IMR-90 (cell line): ENCODE measurements at regions not wholly inside any gene's neighbourhood (a gene's known extent, or its start where the extent isn't known, plus 50 kb on each side); places are given as distances from the start of the nearest gene placed in this dataset.

Experiments
- ATAC-seq: fragments of 200-7000 bp; cut with Tn5 transposase; 2 replicates; pipeline ENCODE4 v1.9.1; 2020; ENCODE audit warnings: low read depth, mild to moderate bottlenecking, moderate library complexity
- BruUV-seq: library from RNA; stranded (reverse); fragments of 400-500 nt; replicated peaks from 2 replicates; lab custom pipeline; 2021; lab: Mats Ljungman, UMichigan
- CTCF ChIA-PET: fragments of 300-600 bp; formaldehyde crosslinking; extraction: SDS; loops from one replicate; lab custom pipeline; 2021; ENCODE audit warnings: antibody characterized with exemption; lab: Yijun Ruan, JAX
- POLR2A ChIA-PET: fragments of 300-600 bp; sonication (Branson Sonifier 250); formaldehyde crosslinking; loops from one replicate; lab custom pipeline; 2022; ENCODE audit warnings: antibody characterized with exemption; ENCODE audit not compliant: unreplicated experiment; lab: Charles Lee
- DNase-seq: peaks from one replicate; pipeline ENCODE4 v3.0.0; 2013
- H2AFZ ChIP-seq: replicated peaks from 2 replicates; pipeline ENCODE3; 2013; ENCODE audit warnings: low read length, mild to moderate bottlenecking; ENCODE audit not compliant: poor library complexity
- H2AK5ac ChIP-seq: 2 replicates; pipeline ENCODE4 v1.6.1; 2013; ENCODE audit warnings: low read depth, low read length, inconsistent platforms
- H2AK9ac ChIP-seq: replicated peaks from 2 replicates; pipeline ENCODE3; 2013; ENCODE audit warnings: mild to moderate bottlenecking, low read depth, low read length, moderate library complexity; ENCODE audit not compliant: poor library complexity
- H2BK120ac ChIP-seq: 2 replicates; pipeline ENCODE4 v1.6.1; 2013; ENCODE audit warnings: low read depth, low read length, inconsistent platforms
- H2BK15ac ChIP-seq: 3 replicates; pipeline ENCODE4 v1.6.1; 2013; ENCODE audit warnings: low read depth, low read length, inconsistent platforms
- H2BK20ac ChIP-seq: 2 replicates; pipeline ENCODE4 v1.6.1; 2013; ENCODE audit warnings: low read depth, mild to moderate bottlenecking, inconsistent platforms, low read length, moderate library complexity
- H2BK5ac ChIP-seq: 2 replicates; pipeline ENCODE4 v1.6.1; 2013; ENCODE audit warnings: mild to moderate bottlenecking, low read depth, low read length, inconsistent platforms; ENCODE audit not compliant: poor library complexity, severe bottlenecking
- H3K14ac ChIP-seq: replicated peaks from 2 replicates; pipeline ENCODE4 v1.6.1; 2013; ENCODE audit warnings: low read depth, low read length, inconsistent platforms
- H3K18ac ChIP-seq: 2 replicates; pipeline ENCODE4 v1.6.1; 2013; ENCODE audit warnings: low read depth, low read length, control low read depth
- H3K23ac ChIP-seq: 2 replicates; pipeline ENCODE4 v1.6.1; 2013; ENCODE audit warnings: low read depth, low read length, inconsistent platforms
- H3K27ac ChIP-seq: 2 replicates; pipeline ENCODE4 v1.5.1; 2013; ENCODE audit warnings: mild to moderate bottlenecking, control low read depth, low read length; ENCODE audit not compliant: insufficient read depth
- H3K27me3 ChIP-seq: 2 replicates; pipeline ENCODE4 v1.6.1; 2013; ENCODE audit warnings: low read length; ENCODE audit not compliant: control insufficient read depth, insufficient read depth
- H3K36me3 ChIP-seq: 2 replicates; pipeline ENCODE4 v1.6.1; 2013; ENCODE audit warnings: low read length, mixed read lengths; ENCODE audit not compliant: control insufficient read depth, insufficient read depth
- H3K4ac ChIP-seq: 2 replicates; pipeline ENCODE4 v1.6.1; 2013; ENCODE audit warnings: low read depth, low read length, inconsistent platforms
- H3K4me1 ChIP-seq: 2 replicates; pipeline ENCODE4 v1.6.1; 2013; ENCODE audit warnings: low read length, mixed read lengths; ENCODE audit not compliant: control insufficient read depth, insufficient read depth
- H3K4me2 ChIP-seq: 2 replicates; pipeline ENCODE4 v1.6.1; 2013; ENCODE audit warnings: low read depth, mild to moderate bottlenecking, control low read depth, low read length, moderate library complexity
- H3K4me3 ChIP-seq: 2 replicates; pipeline ENCODE4 v1.5.1; 2013; ENCODE audit warnings: low read depth, mild to moderate bottlenecking, control low read depth, low read length, moderate library complexity; ENCODE audit not compliant: insufficient read depth
- H3K56ac ChIP-seq: 2 replicates; pipeline ENCODE4 v1.6.1; 2013; ENCODE audit warnings: low read length, inconsistent platforms; ENCODE audit not compliant: insufficient read depth; ENCODE audit errors: extremely low read depth
- H3K79me1 ChIP-seq, 2 experiments: 2 replicates each; pipeline ENCODE4 v1.6.1; 2013; ENCODE audit warnings: low read length in 2 of 2, inconsistent platforms in 1 of 2, low read depth in 1 of 2
- H3K9ac ChIP-seq: 2 replicates; pipeline ENCODE4 v1.6.1; 2013; ENCODE audit warnings: low read depth, low read length, control low read depth
- H3K9me1 ChIP-seq: 2 replicates; pipeline ENCODE4 v1.6.1; 2013; ENCODE audit warnings: low read length, inconsistent platforms; ENCODE audit not compliant: insufficient read depth
- H3K9me3 ChIP-seq: 2 replicates; pipeline ENCODE4 v1.6.1; 2013; ENCODE audit warnings: low read length; ENCODE audit not compliant: control insufficient read depth, insufficient read depth
- H4K20me1 ChIP-seq: 2 replicates; pipeline ENCODE4 v1.6.1; 2013; ENCODE audit warnings: low read length, inconsistent platforms; ENCODE audit not compliant: insufficient read depth
- H4K5ac ChIP-seq: 2 replicates; pipeline ENCODE4 v1.6.1; 2013; ENCODE audit warnings: mild to moderate bottlenecking, low read depth, low read length, control low read depth
- H4K8ac ChIP-seq, 2 experiments: 2 replicates each; pipeline ENCODE4 v1.6.1; 2013; ENCODE audit warnings: low read depth in 2 of 2, low read length in 2 of 2, control low read depth in 1 of 2, inconsistent platforms in 1 of 2
- H4K91ac ChIP-seq: 2 replicates; pipeline ENCODE4 v1.6.1; 2013; ENCODE audit warnings: low read depth, low read length, inconsistent platforms; ENCODE audit not compliant: insufficient read depth
- CEBPB ChIP-seq: IDR thresholded peaks from 2 replicates; pipeline ENCODE4 v1.6.1; 2012; ENCODE audit warnings: low read depth, low read length, improper control_type of control experiment
- CHD1 ChIP-seq: IDR thresholded peaks from 2 replicates; pipeline ENCODE4 v1.6.1; 2012; ENCODE audit warnings: low read depth, low read length, improper control_type of control experiment
- CTCF ChIP-seq: conservative IDR thresholded peaks from 2 replicates; pipeline ENCODE4 v1.5.1; 2012; ENCODE audit warnings: mild to moderate bottlenecking, low read depth, low read length, improper control_type of control experiment
- MXI1 ChIP-seq: IDR thresholded peaks from 2 replicates; pipeline ENCODE4 v1.6.1; 2012; ENCODE audit warnings: low read depth, mild to moderate bottlenecking, low read length, moderate library complexity, borderline replicate concordance
- NFE2L2 ChIP-seq: fragments of 150-350 bp; IDR thresholded peaks from 2 replicates; pipeline ENCODE4 v1.6.1; 2016; ENCODE audit warnings: low read depth, mild to moderate bottlenecking, low read length
- SMC3 ChIP-seq: fragments of 150-350 bp; IDR thresholded peaks from 2 replicates; pipeline ENCODE4 v1.6.1; 2016; ENCODE audit warnings: low read depth, mild to moderate bottlenecking, antibody characterized with exemption, low read length, moderate library complexity
- WGBS, 2 experiments: methylation state at CpG; one replicate each; pipeline versions ENCODE4 v1.1.5 to v1.1.7; 2013; ENCODE audit warnings: missing lambda C conversion rate in 2 of 2; ENCODE audit not compliant: insufficient read length in 1 of 2; ENCODE audit errors: extremely low coverage in 2 of 2; 5-methylcytosine and 5-hydroxymethylcytosine counted together
- dilution Hi-C: fragments of 300-500 bp; cut with HindIII; formaldehyde crosslinking; loops from one replicate; pipeline ENCODE4 v1.14.3; 2018; ENCODE audit warnings: low sequenced_read_pairs; ENCODE audit not compliant: unreplicated experiment
- in situ Hi-C: fragments of 300-500 bp; cut with MboI; formaldehyde crosslinking; loops from 3 replicates; pipeline ENCODE4 v1.14.3; 2019; ENCODE audit warnings: low sequenced_read_pairs, inconsistent platforms, mixed read lengths
- intact Hi-C: fragments of 100-400 bp; cut with micrococcal nuclease; formaldehyde crosslinking; loops from 2 replicates; pipeline ENCODE4 v1.10.0; 2022

DNA sequence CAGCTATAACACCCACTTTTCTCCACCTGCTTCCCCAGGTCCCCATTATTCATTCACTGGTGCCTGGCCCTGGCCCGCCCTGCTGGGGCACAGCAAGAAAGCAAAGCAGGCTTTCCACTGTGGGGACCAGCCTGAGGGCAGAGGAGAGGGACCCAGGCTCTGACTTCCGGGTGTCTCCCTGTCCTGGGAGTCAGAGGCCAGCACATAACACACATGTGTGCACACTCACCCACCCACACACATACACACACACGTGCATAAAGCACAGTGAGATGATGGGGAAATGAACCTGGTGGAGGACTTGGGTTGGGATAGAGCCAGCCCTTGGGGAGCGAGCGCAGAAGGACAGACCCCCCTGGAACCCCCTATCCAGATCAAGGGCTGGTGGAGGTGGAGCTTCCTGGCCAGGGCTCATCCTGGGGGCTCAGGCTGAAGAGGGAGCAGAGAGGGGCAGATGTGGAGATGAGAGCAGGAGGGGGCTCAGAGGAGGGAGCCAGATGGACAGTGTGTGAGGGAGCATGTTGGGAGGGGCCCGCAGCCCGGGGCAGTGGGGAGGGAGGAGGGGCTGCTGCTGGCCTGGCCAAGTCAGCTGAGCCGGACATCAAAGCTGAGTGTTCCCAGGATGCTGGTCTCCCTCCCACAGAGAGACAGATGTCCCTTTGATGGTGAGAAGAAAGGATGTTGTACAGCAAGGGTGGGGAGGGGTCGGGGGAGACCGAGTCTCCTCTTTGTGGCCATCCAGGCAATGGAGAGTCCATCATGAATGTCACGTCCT, 78.2 kb downstream of the LINGO1 start:
- 28% methylated on average over 5 of the region's 11 CpGs; no CpG with 5 or more reads in 1 of the 2 experiments for WGBS, 2 experiments
- intact Hi-C loops: no loop called here

More for the DNA sequence above, 78.2 kb downstream of the LINGO1 start:
- H3K9me1 ChIP-seq: no peaks in the 10 kb centered on the region
- no peak overlapping the region for H3K4me2 ChIP-seq
- no peak overlapping the region for H3K23ac ChIP-seq
- H2BK20ac ChIP-seq: no peak overlapping the region
- no peak overlapping the region for H3K4ac ChIP-seq
- no peak overlapping the region for H3K18ac ChIP-seq
- H4K20me1 ChIP-seq: no peaks in the 10 kb centered on the region
- H2AK5ac ChIP-seq: no peak overlapping the region
- peaks cover 29% of the 10 kb centered on the region for H3K27me3 ChIP-seq
- no peak overlapping the region for H2BK120ac ChIP-seq
- H3K14ac ChIP-seq: no peak overlapping the region
- H3K36me3 ChIP-seq: no peaks in the 10 kb centered on the region
- no peak overlapping the region for H3K56ac ChIP-seq
- H2AFZ ChIP-seq: no peak overlapping the region
- TF ChIP-seq NFE2L2: no peak
- no peak for TF ChIP-seq CEBPB
- no peak for TF ChIP-seq MXI1
- TF ChIP-seq CTCF: no peak
- TF ChIP-seq CHD1: no peak
- no peak for TF ChIP-seq SMC3
- H3K9ac ChIP-seq: no peak overlapping the region
- BruUV-seq: no TSS peak
- H3K4me1 ChIP-seq: no peaks in the 10 kb centered on the region
- no peak overlapping the region for H4K8ac ChIP-seq
- no peak overlapping the region for H2AK9ac ChIP-seq
- H4K91ac ChIP-seq: no peak overlapping the region
- POLR2A ChIA-PET: no interaction called here
- CTCF ChIA-PET: no interaction called here
- in situ Hi-C loops (no loop called here), dilution Hi-C loops (no loop called here)
- DNase-seq: no peak
- H4K5ac ChIP-seq: no peak overlapping the region
- no peaks in the 10 kb centered on the region for H3K9me3 ChIP-seq
- no peak overlapping the region for H2BK5ac ChIP-seq
- H3K4me3 ChIP-seq: no peak overlapping the region
- no peak overlapping the region for H2BK15ac ChIP-seq
- no peaks in the 10 kb centered on the region for H3K79me1 ChIP-seq
- ATAC-seq: no peak
- no peak overlapping the region for H3K27ac ChIP-seq
